Neural progenitor cell (in vitro differentiated cells): ENCODE measurements at regions not wholly inside any gene's neighbourhood (a gene's known extent, or its start where the extent isn't known, plus 50 kb on each side); places are given as distances from the start of the nearest gene placed in this dataset.
A peak's percentile ranks its signal among the peaks of the same experiment; 100 is the strongest.

Source experiments
- DNase-seq: peaks from one replicate; pipeline ENCODE4 v3.0.0-alpha.2; 2016; ENCODE audit warnings: low spot score
- H2AFZ ChIP-seq: fragments of 200-600 bp; sonication (generic); replicated peaks from 2 replicates; pipeline ENCODE4 v1.6.1; 2016; ENCODE audit warnings: antibody characterized with exemption
- H3F3A ChIP-seq: fragments of 200-600 bp; sonication (generic); 2 replicates; pipeline ENCODE4 v1.6.1; 2016; ENCODE audit warnings: antibody characterized with exemption, low read depth
- H3K27ac ChIP-seq: fragments of 200-600 bp; sonication (generic); 2 replicates; pipeline ENCODE4 v1.5.1; 2016; ENCODE audit warnings: mild to moderate bottlenecking
- H3K27me3 ChIP-seq: fragments of 200-600 bp; sonication (generic); 2 replicates; pipeline ENCODE4 v1.6.1; 2016; ENCODE audit warnings: mild to moderate bottlenecking, moderate library complexity
- H3K36me3 ChIP-seq: fragments of 200-600 bp; sonication (generic); 2 replicates; pipeline ENCODE4 v1.5.1; 2016
- H3K4me1 ChIP-seq: fragments of 200-600 bp; sonication (generic); 2 replicates; pipeline ENCODE4 v1.6.1; 2016; ENCODE audit warnings: mixed run types
- H3K4me2 ChIP-seq: fragments of 200-600 bp; sonication (generic); 2 replicates; pipeline ENCODE4 v1.6.1; 2016
- H3K4me3 ChIP-seq: fragments of 200-600 bp; sonication (generic); 2 replicates; pipeline ENCODE4 v1.5.1; 2016
- H3K79me2 ChIP-seq: fragments of 200-600 bp; sonication (generic); 2 replicates; pipeline ENCODE4 v1.6.1; 2016; ENCODE audit warnings: low read depth
- H3K9ac ChIP-seq: fragments of 200-600 bp; sonication (generic); 2 replicates; pipeline ENCODE4 v1.6.1; 2016
- H3K9me3 ChIP-seq: fragments of 200-600 bp; sonication (generic); 2 replicates; pipeline ENCODE4 v1.5.1; 2016; ENCODE audit warnings: low read depth
- H4K20me1 ChIP-seq: fragments of 200-600 bp; sonication (generic); 2 replicates; pipeline ENCODE4 v1.6.1; 2016; ENCODE audit warnings: low read depth
- H3K27ac Mint-ChIP-seq: 3 replicates; pipeline ENCODE4 v1.8.0; 2021; ENCODE audit warnings: mixed read lengths
- H3K27me3 Mint-ChIP-seq: 2 replicates; pipeline ENCODE4 v1.8.0; 2022; ENCODE audit warnings: low read depth, mild to moderate bottlenecking, inconsistent platforms, moderate library complexity, mixed read lengths; ENCODE audit not compliant: insufficient read depth
- H3K36me3 Mint-ChIP-seq: 3 replicates; pipeline ENCODE4 v1.8.0; 2021; ENCODE audit warnings: mixed read lengths
- H3K4me1 Mint-ChIP-seq: 3 replicates; pipeline ENCODE4 v1.8.0; 2021; ENCODE audit warnings: mixed read lengths
- H3K4me3 Mint-ChIP-seq: 3 replicates; pipeline ENCODE4 v1.8.0; 2021; ENCODE audit warnings: mild to moderate bottlenecking, moderate library complexity, mixed read lengths
- H3K9me3 Mint-ChIP-seq: 3 replicates; pipeline ENCODE4 v1.8.0; 2020; ENCODE audit warnings: mixed read lengths
- EZH2 ChIP-seq: fragments of 200-600 bp; sonication (generic); IDR thresholded peaks from 2 replicates; pipeline ENCODE4 v1.6.1; 2017; ENCODE audit warnings: antibody characterized with exemption, mild to moderate bottlenecking, moderate library complexity
- EZH2phosphoT487 ChIP-seq: fragments of 200-600 bp; sonication (generic); IDR thresholded peaks from 2 replicates; pipeline ENCODE4 v1.6.1; 2017; ENCODE audit warnings: antibody characterized with exemption
- TF ChIP-seq, protein P1 (sequence below): fragments of 200-600 bp; sonication (generic); IDR thresholded peaks from 2 replicates; pipeline ENCODE4 v1.5.1; 2017; ENCODE audit warnings: antibody characterized with exemption, mild to moderate bottlenecking

DNA sequence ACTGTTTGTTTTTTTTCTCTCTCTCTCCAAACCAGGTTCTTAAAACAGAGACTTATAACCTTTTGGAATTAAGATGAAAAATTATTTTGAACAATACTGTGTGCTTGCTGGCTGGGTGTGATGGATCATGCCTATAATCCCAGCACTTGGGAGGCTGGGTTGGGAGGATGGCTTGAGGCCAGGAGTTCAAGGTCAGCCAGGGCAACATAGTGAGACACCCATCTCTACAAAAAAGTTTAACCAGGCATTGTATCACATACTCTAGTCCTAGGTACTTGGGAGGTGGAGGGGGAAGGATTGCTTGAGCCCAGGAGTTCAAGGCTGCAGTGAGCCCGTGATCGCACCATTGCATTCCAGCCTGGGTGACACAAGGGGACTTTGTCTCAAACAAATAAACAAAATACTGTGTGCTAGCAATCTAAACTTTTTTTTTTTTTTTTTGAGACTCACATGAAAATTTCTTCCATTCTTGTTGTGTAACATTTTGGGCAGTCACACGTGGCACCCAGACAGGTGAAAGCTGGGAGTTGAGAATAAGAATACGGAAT, 379.6 kb downstream of the ETNK1 start:
- no peak overlapping the region for H3K9ac ChIP-seq
- H4K20me1 ChIP-seq = no peaks in the 10 kb centered on the region
- Mint-ChIP-seq H3K4me1 (peaks cover 34% of the 10 kb centered on the region), H3K4me3 (no peak overlapping the region), H3K36me3 (no peaks in the 10 kb centered on the region), H3K9me3 (peaks cover 13% of the 10 kb centered on the region), H3K27ac (no peak overlapping the region), H3K27me3 (no peaks in the 10 kb centered on the region)
- TF ChIP-seq EZH2 = no peak
- TF ChIP-seq, protein P1, sequence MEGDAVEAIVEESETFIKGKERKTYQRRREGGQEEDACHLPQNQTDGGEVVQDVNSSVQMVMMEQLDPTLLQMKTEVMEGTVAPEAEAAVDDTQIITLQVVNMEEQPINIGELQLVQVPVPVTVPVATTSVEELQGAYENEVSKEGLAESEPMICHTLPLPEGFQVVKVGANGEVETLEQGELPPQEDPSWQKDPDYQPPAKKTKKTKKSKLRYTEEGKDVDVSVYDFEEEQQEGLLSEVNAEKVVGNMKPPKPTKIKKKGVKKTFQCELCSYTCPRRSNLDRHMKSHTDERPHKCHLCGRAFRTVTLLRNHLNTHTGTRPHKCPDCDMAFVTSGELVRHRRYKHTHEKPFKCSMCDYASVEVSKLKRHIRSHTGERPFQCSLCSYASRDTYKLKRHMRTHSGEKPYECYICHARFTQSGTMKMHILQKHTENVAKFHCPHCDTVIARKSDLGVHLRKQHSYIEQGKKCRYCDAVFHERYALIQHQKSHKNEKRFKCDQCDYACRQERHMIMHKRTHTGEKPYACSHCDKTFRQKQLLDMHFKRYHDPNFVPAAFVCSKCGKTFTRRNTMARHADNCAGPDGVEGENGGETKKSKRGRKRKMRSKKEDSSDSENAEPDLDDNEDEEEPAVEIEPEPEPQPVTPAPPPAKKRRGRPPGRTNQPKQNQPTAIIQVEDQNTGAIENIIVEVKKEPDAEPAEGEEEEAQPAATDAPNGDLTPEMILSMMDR = no peak
- no peaks in the 10 kb centered on the region for H3K79me2 ChIP-seq
- H3K36me3 ChIP-seq = no peaks in the 10 kb centered on the region
- H3K4me1 ChIP-seq = peaks cover 14% of the 10 kb centered on the region
- H3K4me2 ChIP-seq = no peak overlapping the region
- H3K4me3 ChIP-seq = no peak overlapping the region
- H3F3A ChIP-seq = peaks cover 13% of the 10 kb centered on the region
- no peak overlapping the region for H3K27ac ChIP-seq
- H3K9me3 ChIP-seq = no peaks in the 10 kb centered on the region
- H3K27me3 ChIP-seq = no peaks in the 10 kb centered on the region
- no peak overlapping the region for H2AFZ ChIP-seq
- no peak for DNase-seq

DNA sequence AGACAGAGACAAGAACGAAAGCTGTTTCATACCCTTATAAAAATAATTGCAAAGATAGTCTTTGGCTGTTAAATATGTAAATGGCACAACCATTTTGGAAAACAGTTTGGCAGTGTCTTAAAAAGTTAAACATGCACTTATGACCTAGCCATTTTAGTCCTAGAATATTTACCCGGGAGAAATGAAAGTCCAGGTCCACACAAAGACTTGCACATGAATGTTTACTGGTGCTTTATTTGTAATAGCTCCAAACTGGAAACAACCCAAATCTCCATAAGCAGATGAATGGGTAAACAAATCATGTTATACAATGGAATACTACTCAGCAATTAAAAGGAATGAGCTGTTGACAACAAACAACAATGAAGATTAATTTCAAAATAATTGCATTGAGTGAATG, 380.4 kb downstream of the ETNK1 start:
- H4K20me1 ChIP-seq = no peaks in the 10 kb centered on the region
- no peak for DNase-seq
- no peaks in the 10 kb centered on the region for H3K27me3 ChIP-seq
- H3K9me3 ChIP-seq = no peaks in the 10 kb centered on the region
- Mint-ChIP-seq H3K27ac (no peak overlapping the region), H3K36me3 (no peaks in the 10 kb centered on the region), H3K4me1 (peaks cover 29% of the 10 kb centered on the region), H3K27me3 (no peaks in the 10 kb centered on the region), H3K9me3 (peaks cover 5% of the 10 kb centered on the region), H3K4me3 (no peak overlapping the region)
- no peak overlapping the region for H3K27ac ChIP-seq
- no peaks in the 10 kb centered on the region for H3K79me2 ChIP-seq
- no peak overlapping the region for H3K9ac ChIP-seq
- no peak overlapping the region for H2AFZ ChIP-seq
- H3K36me3 ChIP-seq = no peaks in the 10 kb centered on the region
- H3K4me3 ChIP-seq = no peak overlapping the region
- peaks cover 14% of the 10 kb centered on the region for H3K4me1 ChIP-seq
- H3F3A ChIP-seq = peaks cover 13% of the 10 kb centered on the region
- H3K4me2 ChIP-seq = no peak overlapping the region
- TF ChIP-seq EZH2phosphoT487 (no peak), EZH2 (no peak)
- TF ChIP-seq, protein P1 = no peak

DNA sequence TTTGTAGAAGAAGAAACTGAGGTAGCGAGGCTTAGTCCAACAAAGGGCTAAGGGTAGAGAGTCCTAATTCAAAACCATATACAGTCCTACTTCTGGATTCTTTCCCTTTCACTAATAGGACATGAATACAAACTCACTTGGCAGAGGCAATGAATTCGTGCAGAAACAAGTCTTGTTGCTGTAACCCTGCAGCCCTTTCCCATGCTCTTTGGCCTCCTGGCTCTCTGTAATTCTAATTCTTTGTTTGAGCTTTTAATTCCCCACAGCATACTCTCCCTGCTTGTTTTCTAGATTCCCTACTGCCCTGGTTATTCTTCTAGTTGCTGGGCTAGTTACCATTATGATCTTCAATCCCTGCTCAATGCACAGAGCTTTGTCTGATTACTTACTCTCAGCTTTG, 381.4 kb downstream of the ETNK1 start:
- H3K79me2 ChIP-seq = no peaks in the 10 kb centered on the region
- TF ChIP-seq, protein P1 = no peak
- TF ChIP-seq EZH2 = no peak
- TF ChIP-seq EZH2phosphoT487 = no peak
- H3K9ac ChIP-seq = no peak overlapping the region
- no peak overlapping the region for H3K4me3 Mint-ChIP-seq
- H3K4me3 ChIP-seq = no peak overlapping the region
- no peaks in the 10 kb centered on the region for H3K9me3 ChIP-seq
- no peak overlapping the region for H2AFZ ChIP-seq
- H3K4me2 ChIP-seq = no peak overlapping the region
- H3K36me3 ChIP-seq = no peaks in the 10 kb centered on the region
- peaks cover 13% of the 10 kb centered on the region for H3F3A ChIP-seq
- H3K27ac Mint-ChIP-seq = peak overlapping the region; percentile 72
- H4K20me1 ChIP-seq = no peaks in the 10 kb centered on the region
- no peak for DNase-seq
- H3K9me3 Mint-ChIP-seq = peaks cover 3% of the 10 kb centered on the region
- no peaks in the 10 kb centered on the region for H3K36me3 Mint-ChIP-seq
- H3K4me1 ChIP-seq = peaks cover 14% of the 10 kb centered on the region
- no peaks in the 10 kb centered on the region for H3K27me3 ChIP-seq
- no peaks in the 10 kb centered on the region for H3K27me3 Mint-ChIP-seq
- H3K4me1 Mint-ChIP-seq = peaks cover 21% of the 10 kb centered on the region
- no peak overlapping the region for H3K27ac ChIP-seq
